ENCODE measurements at regions not wholly inside any gene's neighbourhood (a gene's known extent, or its start where the extent isn't known, plus 50 kb on each side); places are given as distances from the start of the nearest gene placed in this dataset.

DNA sequence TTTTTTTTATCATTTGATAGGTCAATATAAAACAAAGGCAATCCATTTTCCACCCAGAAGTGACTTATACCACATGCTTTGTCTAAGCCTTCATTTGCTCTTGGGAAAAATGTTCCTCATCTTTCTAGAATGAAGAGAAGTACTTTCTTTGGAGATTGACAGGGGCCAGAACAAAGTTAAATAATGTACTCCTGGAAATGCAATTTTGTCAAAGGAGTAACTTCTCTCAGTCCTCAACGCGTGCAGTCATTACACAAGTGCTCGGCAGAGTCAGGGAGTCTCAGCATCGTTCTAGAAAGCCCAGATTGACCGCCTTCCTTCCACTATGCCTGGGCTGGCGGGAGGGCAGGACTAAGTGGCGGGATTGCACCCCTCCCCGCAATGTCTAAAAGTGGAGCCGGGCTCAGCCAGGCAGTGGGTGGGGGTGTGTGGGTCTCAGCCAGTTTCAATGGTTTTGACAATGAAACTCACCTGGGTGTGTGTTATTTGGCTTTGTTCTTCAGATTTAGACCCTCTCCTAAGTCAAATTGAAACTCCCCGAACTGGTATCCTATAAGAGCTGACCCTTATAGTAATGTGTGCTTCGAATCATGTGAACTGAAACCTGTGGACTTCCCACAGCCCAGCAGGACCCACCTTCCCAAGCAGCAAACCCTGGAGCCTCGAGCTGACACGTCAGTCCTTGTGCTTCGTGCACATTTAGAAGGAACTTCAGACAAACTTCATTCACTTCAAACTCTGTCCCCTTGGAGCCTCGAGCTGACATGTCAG lies 63.2 kb upstream of the DUSP22 start (continued):
- TF ChIP-seq, protein P1, sequence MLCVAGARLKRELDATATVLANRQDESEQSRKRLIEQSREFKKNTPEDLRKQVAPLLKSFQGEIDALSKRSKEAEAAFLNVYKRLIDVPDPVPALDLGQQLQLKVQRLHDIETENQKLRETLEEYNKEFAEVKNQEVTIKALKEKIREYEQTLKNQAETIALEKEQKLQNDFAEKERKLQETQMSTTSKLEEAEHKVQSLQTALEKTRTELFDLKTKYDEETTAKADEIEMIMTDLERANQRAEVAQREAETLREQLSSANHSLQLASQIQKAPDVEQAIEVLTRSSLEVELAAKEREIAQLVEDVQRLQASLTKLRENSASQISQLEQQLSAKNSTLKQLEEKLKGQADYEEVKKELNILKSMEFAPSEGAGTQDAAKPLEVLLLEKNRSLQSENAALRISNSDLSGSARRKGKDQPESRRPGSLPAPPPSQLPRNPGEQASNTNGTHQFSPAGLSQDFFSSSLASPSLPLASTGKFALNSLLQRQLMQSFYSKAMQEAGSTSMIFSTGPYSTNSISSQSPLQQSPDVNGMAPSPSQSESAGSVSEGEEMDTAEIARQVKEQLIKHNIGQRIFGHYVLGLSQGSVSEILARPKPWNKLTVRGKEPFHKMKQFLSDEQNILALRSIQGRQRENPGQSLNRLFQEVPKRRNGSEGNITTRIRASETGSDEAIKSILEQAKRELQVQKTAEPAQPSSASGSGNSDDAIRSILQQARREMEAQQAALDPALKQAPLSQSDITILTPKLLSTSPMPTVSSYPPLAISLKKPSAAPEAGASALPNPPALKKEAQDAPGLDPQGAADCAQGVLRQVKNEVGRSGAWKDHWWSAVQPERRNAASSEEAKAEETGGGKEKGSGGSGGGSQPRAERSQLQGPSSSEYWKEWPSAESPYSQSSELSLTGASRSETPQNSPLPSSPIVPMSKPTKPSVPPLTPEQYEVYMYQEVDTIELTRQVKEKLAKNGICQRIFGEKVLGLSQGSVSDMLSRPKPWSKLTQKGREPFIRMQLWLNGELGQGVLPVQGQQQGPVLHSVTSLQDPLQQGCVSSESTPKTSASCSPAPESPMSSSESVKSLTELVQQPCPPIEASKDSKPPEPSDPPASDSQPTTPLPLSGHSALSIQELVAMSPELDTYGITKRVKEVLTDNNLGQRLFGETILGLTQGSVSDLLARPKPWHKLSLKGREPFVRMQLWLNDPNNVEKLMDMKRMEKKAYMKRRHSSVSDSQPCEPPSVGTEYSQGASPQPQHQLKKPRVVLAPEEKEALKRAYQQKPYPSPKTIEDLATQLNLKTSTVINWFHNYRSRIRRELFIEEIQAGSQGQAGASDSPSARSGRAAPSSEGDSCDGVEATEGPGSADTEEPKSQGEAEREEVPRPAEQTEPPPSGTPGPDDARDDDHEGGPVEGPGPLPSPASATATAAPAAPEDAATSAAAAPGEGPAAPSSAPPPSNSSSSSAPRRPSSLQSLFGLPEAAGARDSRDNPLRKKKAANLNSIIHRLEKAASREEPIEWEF (IDR thresholded peaks at IDR 0.05; ENCODE audit: insufficient replicate concordance, low read depth, low read length), result peak; percentile 97
- TF ChIP-seq PBX3 (IDR thresholded peaks at IDR 0.05; ENCODE audit: insufficient replicate concordance, low read depth, low read length) (peak; percentile 84), POLR2AphosphoS5 (IDR thresholded peaks at IDR 0.05; ENCODE audit: low read length) (peak; percentile 84), SPI1 (IDR thresholded peaks at IDR 0.05; ENCODE audit: borderline replicate concordance, insufficient read depth, low read depth, low read length) (no peak), CBX3 (IDR thresholded peaks at IDR 0.05; ENCODE audit: borderline replicate concordance, low read depth) (no peak), PAX5 (IDR thresholded peaks at IDR 0.05; ENCODE audit: borderline replicate concordance, low read depth, low read length) (peak; percentile 80; the same call in 1 of the 2 replicates), IRF5 (IDR thresholded peaks at IDR 0.05; ENCODE audit: borderline replicate concordance) (0 out of 2 replicates have a peak, but pooled peaks have one; percentile 10), ATF7 (IDR thresholded peaks at IDR 0.05; ENCODE audit: low read depth) (peak; percentile 40), IKZF2 (IDR thresholded peaks at IDR 0.05) (peak; percentile 87), SMAD5 (IDR thresholded peaks at IDR 0.05; ENCODE audit: low read depth) (peak; percentile 38; the same call in 1 of the 2 replicates), ZNF24 (IDR thresholded peaks at IDR 0.05) (0 out of 2 replicates have a peak, but pooled peaks have one; percentile 45), MTA2 (IDR thresholded peaks at IDR 0.05; ENCODE audit: low read depth) (peak; percentile 87), MLLT1 (IDR thresholded peaks at IDR 0.05) (peak; percentile 75), DPF2 (IDR thresholded peaks at IDR 0.05) (peak; percentile 86), BRCA1 (IDR thresholded peaks at IDR 0.05; ENCODE audit: low read depth, low read length) (no peak), FOXM1 (IDR thresholded peaks at IDR 0.05; ENCODE audit: low read depth, low read length) (no peak)
- TF ChIP-seq, protein P2, sequence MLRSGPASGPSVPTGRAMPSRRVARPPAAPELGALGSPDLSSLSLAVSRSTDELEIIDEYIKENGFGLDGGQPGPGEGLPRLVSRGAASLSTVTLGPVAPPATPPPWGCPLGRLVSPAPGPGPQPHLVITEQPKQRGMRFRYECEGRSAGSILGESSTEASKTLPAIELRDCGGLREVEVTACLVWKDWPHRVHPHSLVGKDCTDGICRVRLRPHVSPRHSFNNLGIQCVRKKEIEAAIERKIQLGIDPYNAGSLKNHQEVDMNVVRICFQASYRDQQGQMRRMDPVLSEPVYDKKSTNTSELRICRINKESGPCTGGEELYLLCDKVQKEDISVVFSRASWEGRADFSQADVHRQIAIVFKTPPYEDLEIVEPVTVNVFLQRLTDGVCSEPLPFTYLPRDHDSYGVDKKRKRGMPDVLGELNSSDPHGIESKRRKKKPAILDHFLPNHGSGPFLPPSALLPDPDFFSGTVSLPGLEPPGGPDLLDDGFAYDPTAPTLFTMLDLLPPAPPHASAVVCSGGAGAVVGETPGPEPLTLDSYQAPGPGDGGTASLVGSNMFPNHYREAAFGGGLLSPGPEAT (IDR thresholded peaks at IDR 0.05; ENCODE audit: low read depth), result peak; percentile 76; the same call in 1 of the 2 replicates
